M059J (cell line): ENCODE measurements at regions not wholly inside any gene's neighbourhood (a gene's known extent, or its start where the extent isn't known, plus 50 kb on each side); places are given as distances from the start of the nearest gene placed in this dataset.
A peak's percentile ranks its signal among the peaks of the same experiment; 100 is the strongest.
"Not testable (repeated sequence)": the region's sequence is repeated elsewhere in the genome, so short reads cannot be mapped to it uniquely, and the experiment has no call there.

Experiments used
- DNase-seq: peaks from one replicate; pipeline ENCODE4 v3.0.0-alpha.2; 2012; ENCODE audit warnings: low read depth

GRCh38 chr9:61953108-61953507 lies 763.3 kb downstream of the SPATA31A7 start:
- not testable (repeated sequence) for DNase-seq

DNA sequence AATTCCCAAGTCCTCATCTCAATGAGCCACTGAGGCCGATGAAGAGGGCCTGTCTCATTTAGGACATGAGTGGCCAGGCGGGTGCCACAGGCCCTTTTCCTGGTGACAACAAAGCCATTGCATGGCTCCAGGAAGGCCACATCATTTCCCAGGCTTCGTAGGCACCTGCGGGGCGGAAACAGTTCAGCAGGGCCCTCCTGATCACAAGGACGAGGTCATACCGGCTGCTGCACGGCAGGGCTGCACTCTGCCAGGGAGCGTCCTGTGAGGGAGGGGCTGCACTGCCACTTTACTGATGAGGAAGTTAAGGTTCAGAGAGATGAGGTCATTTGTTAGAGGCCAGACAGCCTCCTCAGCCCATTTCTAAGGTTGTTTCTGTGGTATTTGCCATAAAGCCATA lies 781.8 kb downstream of the SPATA31A7 start:
- DNase-seq, result not testable (repeated sequence)

DNA sequence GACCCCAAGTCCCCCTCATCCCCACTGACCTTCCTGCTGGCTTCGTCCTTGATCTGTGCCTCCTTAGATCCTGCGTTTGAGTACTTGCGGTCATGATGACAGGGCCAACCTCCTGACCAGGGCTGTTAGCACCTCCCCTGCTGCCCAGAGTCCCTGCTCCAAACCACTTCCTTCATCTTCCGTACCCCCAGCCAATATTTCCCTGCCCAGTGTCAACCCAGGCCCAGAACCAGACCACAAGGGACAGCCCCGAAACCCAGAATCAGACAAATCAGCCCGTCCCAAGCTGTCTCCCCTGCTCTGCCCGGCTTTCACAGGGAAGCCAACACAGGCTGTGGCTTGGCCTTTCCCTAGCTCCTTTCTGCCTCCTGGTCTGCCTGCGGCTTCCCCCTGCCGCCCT lies 784.7 kb downstream of the SPATA31A7 start:
- peak; percentile 11 for DNase-seq

DNA sequence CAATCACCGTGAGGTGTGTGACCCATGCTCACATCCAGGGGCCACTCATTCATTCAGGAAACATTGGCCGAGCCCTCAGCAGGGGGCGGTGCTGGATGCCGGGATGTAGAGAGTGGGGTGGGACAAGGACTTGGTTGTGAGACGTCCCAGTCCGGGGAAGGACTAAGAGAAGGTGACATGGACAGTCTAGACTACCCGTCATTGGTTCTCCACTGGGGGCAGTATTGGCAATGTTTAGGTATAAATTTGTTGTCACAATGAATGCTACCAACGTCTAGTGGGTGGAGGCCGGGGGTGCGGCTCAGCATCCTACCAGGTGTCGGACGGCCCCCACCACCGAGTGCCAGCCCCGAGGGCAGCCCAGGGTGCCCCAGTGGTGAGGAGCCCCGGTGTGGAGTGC lies 786.5 kb downstream of the SPATA31A7 start:
- DNase-seq, result not testable (repeated sequence)

DNA sequence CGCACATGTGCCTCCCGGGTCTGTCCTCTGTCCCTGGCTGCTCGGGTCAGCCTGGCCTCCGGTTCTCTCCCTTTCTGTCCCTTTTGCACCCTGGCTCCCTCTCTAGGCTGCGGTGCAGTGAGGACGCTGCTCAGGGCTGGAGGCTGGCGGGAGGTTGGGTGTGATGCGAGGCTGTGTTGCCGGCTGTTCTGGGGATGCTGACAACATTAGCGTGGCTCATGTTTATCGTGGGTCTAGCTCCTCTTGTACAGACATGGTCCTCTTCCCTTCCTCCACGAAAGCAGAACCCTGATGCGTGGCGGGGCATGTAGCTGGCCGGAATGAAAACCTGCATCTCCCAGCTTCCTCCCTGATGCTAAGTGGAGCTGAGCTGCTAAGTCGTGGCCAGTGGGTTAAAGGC lies 792.9 kb downstream of the SPATA31A7 start:
- not testable (repeated sequence) for DNase-seq

GRCh38 chr9:61983441-61983840 lies 793.6 kb downstream of the SPATA31A7 start:
- not testable (repeated sequence) for DNase-seq

DNA sequence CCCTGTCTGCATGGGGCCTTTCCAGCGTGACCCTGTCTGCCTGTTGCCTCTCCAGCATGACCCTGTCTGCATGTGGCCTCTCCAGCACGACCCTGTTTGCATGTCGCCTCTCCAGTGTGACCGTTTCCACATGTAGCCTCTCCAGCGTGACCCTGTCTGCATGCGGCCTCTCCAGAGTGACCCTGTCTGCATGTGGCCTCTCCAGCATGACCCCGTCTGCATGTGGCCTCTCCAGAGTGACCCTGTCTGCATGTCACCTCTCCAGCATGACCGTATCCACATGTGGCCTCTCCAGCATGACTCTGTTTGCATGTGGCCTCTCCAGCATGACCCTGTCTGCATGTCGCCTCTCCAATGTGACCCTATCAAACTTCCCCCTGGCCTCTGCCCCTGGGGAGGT lies 794.1 kb downstream of the SPATA31A7 start:
- not testable (repeated sequence) for DNase-seq

- DNase-seq, result not testable (repeated sequence)
Observed at GRCh38 chr9:61984513-61984912, 794.7 kb downstream of the SPATA31A7 start.

GRCh38 chr9:61992110-61992509 lies 802.3 kb downstream of the SPATA31A7 start:
- not testable (repeated sequence) for DNase-seq

GRCh38 chr9:62032441-62032840 lies 842.6 kb downstream of the SPATA31A7 start:
- DNase-seq, result not testable (repeated sequence)

- not testable (repeated sequence) for DNase-seq
Observed at GRCh38 chr9:62038260-62038659, 848.4 kb downstream of the SPATA31A7 start.

GRCh38 chr9:62058155-62058554 lies 868.3 kb downstream of the SPATA31A7 start:
- peak; percentile 21 for DNase-seq

DNA sequence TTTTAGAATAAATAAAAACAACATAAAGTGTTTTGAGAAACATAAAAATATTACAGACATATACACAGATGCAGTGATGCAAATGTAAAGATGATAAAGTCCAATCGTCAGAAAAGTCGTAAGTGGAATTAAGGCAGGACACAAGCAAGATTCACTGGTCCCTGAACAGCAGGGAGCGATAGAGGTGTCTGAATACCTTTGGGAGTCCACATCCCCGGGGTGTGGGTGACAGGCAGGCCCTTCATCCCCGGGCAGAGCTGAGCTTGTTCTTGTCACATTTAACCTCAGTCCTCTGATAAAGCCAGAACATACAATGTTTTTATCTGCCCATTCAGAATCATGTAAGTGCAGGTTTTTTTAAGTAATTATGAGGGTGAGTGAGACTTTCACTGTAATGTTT lies 881.2 kb downstream of the SPATA31A7 start:
- DNase-seq, result not testable (repeated sequence)

- DNase-seq, result not testable (repeated sequence)
Observed at GRCh38 chr9:62073401-62073800, 883.6 kb downstream of the SPATA31A7 start.

- DNase-seq, result not testable (repeated sequence)
Observed at GRCh38 chr9:62084245-62084644, 894.4 kb downstream of the SPATA31A7 start.

- not testable (repeated sequence) for DNase-seq
Observed at GRCh38 chr9:62095714-62096345, 906.0 kb downstream of the SPATA31A7 start.

DNA sequence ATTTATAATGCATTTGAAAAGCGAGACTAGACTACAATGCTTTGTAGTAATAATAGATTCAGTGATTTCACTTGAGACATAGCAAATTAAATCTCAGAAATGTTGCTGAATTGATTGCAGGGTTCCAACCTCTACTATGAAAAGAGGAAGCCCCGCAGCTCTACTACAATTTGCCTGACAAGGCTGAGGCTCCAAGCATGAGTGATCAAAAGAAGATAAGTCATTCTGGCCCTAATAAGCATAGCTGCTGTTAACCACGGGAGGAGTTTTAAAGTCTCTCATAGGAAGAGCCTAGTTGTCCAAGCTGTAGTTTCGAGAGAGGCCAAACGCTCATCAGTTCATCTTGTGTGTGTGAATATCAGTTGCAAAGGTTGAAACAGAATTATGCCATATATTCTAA lies 920.6 kb downstream of the SPATA31A7 start:
- DNase-seq, result not testable (repeated sequence)

- not testable (repeated sequence) for DNase-seq
Observed at GRCh38 chr9:62116951-62117640, 927.3 kb downstream of the SPATA31A7 start.

DNA sequence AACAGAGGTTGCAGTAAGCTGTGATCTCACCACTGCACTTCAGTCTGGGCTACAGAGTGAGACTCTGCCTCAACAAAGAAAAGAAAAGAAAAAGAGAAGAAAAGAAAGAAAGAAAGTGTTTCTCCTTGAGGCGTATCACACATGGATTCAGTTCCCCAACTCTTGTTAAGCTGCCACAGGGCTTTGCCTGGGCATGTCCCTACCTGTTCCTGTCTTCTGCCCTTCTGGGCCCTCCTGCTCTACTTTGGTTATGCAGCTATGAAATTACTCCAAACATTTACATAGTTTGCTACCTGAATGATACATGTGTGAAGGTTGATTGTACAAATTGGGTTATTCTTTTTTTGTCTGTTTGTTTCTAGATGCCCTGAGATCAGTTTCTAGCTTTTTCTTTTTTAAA lies 929.8 kb downstream of the SPATA31A7 start:
- DNase-seq, result not testable (repeated sequence)

DNA sequence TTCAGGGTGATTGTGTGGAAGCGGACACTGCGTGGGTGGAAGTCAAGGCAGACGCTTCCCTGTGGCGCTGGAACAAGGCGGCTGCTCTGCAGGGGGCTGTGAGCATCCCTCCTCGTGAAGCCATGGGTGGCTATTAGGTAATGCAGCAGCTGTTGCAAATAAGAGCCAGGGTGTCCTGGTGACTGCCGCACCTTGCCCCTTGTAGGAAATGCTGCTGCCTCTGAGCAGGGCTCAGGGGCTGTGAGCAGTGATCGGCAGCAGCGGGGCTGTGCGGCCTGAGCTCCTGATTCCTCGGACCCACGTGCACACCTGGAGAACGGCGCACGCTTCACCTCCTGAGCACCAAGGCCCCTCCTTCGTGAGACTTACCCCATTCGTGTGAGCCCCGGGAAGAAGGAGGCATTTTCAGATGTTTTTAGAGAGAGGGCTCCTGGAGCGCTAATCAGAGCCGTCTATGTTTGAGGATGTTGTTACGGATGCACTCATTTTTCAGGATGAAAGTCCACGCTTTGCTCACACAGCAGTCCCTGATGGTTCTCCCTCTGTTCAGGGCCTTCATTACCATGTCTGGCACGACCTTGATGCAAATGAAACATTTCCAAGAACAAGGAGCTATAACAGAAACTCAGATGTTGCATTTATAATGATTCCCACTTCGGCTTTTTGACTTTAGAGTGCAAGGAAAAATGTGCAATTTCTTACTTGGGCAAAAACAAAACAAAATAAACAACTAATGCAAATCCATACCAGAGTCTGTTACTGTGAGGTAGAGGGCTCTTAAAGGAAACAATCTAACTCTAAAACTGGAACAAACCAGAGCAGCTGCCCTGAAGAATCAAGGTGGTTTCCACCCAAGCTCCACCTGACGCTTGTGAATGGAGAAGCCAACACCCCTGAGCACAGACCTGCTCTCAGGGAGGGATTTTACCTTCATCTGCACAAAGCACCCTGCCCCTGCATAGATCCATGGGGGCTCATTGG lies 936.1 kb downstream of the SPATA31A7 start:
- not testable (repeated sequence) for DNase-seq

- not testable (repeated sequence) for DNase-seq
Observed at GRCh38 chr9:62135022-62135421, 945.2 kb downstream of the SPATA31A7 start.

DNA sequence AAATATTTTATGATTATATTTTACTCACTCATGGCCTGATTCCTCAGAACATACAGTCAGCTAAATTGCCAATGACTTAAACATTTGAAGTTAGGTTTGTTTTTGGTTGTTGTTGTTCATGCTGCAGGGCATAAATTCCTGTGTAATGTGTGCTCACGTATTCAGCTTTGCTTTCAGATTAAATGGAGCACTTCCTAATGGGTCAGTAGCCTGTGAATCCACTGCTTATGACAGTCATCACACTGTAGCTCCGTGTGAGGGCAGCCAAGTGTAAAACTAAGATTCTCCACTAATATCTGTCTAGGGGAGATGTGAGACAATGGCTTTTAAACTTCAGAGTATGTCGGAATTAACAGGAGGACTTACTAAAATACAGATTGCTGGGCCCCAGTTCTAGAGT lies 955.8 kb downstream of the SPATA31A7 start:
- not testable (repeated sequence) for DNase-seq
